ENCODE measurements at regions not wholly inside any gene's neighbourhood (a gene's known extent, or its start where the extent isn't known, plus 50 kb on each side); places are given as distances from the start of the nearest gene placed in this dataset.

DNA sequence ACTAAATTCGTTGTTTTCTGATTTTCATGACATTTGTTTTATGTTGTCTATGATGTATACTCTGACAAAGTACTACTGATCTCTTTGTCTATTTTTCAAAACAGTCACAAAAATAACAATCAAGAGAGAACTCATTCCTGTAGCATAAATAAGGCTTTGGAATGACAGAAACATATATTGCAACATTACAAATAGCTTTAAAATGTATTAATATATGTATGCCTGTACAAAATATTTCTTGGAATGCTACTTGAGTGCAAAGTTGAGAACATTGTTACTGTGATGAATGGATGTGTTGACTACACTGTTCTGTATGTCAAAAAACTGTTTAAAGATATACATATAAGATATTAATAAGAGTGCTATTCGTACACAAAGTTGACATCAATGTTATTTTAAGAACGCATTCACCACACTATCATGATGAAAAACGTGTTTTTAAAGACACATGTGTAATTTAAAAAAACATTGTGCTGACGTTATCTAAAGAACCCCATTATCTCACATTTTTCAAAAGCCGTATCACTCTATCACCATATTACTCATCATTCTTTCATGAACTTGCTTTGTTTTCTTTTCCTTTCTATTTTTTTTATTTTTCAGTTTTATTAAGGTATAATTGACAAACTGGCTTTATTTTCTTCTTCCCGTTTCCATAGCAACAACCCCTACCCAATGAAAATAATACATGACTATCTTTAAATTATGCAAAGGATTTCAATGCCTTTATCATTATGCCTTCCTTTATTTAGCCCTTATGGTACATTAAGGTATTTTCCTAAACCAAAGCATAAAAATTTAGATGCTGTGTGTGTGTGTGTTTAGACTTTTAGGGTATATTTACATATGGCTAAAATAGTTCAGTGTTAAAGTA lies 918.8 kb downstream of the SLITRK1 start:
- no peak for TF ChIP-seq CTCF (IDR thresholded peaks at IDR 0.05)
- no peak for TF ChIP-seq POLR2A (IDR thresholded peaks at IDR 0.05)
